HG03439 (cell line): ENCODE measurements at regions not wholly inside any gene's neighbourhood (a gene's known extent, or its start where the extent isn't known, plus 50 kb on each side); places are given as distances from the start of the nearest gene placed in this dataset.
"Not testable (repeated sequence)": the region's sequence is repeated elsewhere in the genome, so short reads cannot be mapped to it uniquely, and the experiment has no call there.

Source experiments
- ATAC-seq: cut with Tn5 transposase; IDR thresholded peaks from one replicate; pipeline ENCODE4 v1.9.1; 2021; ENCODE audit warnings: mild to moderate bottlenecking, moderate library complexity; ENCODE audit not compliant: unreplicated experiment

GRCh38 chr2:147438882-147439281 is 405.9 kb upstream of the ACVR2A start:
- no peak for ATAC-seq

DNA sequence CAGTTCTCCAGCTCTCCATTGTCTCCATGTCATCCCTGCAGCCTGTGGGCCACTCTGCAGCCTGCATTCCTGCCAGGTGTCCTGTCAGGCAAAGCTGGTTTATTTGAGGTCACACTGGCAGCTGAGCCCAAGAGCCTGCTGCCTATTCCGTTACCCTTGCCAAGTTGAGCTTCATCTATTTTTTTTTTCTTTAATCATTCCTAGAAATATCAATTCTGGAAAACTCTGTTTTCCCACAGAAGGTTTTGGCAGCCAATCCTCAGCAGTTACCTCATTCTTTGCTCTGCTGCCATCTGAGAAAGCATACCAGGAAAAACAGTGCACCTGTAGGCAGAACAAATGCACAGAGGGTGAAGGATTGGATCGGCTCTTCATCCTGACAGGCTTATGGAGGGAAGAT is 411.0 kb upstream of the ACVR2A start:
- no peak for ATAC-seq

DNA sequence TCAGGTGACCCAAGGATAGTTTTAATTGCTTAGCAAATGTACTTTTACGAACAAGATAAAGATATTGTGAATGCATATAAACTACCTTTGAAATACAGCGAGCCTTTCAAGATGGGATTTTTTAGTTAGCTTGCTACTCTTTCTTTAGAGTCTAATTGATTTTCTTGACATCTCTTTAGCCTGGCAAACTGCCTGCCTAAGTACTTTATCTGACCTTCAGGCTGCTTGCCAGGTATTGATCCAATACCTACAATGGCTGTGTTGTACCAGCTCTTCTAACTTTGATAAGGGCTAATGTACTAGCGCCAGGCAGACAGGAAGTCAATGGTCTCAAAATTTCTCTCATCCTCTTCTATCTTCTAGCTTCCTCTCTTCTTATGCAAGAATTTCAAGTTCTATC is 414.4 kb upstream of the ACVR2A start:
- ATAC-seq: no peak

DNA sequence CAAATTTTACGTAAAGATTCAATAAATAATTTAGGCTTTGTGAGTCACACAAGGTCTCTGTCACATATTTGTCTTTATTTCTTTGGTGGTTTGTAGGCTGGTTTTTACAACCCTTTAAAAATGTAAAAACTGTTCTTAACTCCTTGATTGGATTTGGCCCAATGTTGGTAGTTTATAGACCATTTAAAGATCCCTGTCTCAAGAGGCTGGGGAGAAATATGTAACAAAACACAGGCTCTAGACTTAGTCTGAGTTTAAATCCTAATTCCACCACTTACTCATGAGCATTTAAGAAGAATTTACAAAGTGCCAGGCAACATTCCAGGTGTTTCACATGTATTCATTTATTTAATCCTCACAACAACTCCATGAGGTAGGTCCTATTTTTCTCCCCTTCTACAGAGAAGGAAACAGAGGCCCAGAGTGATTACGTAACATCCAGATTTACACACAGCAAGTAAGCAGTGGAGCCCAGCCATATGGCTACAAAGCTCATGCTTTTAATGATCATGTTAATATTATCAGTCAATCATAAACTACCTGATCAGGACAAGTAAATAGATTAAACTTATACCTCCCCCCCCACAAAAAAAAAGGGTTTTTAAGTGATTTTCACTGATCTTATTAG is 416.6 kb upstream of the ACVR2A start:
- ATAC-seq: no peak

GRCh38 chr2:147425437-147426029 is 419.3 kb upstream of the ACVR2A start:
- no peak for ATAC-seq

DNA sequence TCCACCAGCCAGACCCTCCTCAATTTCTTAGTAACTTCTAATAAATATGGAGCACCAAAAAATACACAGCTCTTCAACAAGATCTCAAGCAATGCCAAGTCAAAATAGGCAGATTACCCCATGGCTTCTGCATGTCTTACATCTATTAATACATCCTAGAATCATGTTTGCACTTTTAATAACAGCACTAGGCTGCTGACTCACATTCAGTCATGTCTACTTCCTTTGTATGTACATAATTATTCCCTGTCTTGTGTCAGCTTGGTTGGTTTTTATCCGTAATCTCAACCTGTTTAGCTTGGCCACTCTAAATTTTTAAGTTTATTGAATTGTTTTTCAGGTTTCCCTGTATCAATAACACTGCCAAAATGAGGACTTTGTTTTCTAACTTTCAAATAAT is 420.1 kb upstream of the ACVR2A start:
- no peak for ATAC-seq

DNA sequence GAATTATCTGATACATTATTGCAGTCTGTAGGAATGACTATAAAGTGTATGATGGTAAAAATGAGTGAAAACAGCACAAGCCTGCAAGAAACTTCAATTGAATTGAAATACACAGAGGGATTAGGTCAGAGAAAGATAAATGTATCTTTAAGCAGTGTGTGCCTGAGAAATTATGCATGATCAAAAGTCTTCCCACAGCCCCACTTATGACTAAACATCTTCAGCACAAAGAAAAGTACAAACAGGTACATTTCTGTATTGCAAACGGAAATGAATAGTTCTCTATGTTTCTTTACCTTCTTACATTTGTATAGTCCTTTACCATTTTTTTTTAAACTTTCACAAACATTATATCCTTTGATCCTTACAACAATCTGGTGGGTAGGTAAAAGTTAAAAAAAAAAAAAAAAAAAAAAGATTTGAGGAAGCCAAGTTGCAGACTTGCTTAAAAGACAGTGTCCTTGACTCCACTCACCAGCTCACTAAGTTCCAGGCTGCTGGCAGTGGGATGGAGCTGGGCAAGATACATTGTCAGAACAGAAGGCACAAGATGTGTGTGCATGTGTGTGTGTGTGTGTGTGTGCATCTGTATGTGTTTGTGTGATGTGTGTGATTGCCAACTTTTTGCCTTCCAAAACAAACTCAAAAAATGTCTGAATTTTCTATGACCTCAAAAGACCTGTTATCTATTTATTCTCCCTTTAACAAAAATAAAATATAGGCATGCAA is 423.7 kb upstream of the ACVR2A start:
- no peak for ATAC-seq

DNA sequence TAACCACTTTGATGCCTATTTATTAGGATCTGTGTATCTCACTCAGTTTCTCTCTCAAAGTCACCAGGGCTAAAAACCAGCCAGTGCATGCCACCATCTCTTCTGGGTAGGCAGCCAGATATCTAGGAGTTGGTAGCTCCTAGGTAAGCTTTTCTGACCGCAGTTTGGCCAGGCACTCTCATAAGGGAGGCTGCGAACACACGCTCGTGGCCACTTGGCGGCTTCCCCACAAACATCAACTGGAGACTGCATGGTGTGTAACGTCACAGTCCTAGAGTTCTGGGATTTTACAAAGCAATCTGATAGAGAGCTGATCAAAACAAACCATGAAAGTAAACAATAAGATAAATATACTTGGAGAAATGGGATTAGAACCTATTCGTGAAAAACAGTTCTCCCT is 424.3 kb upstream of the ACVR2A start:
- no peak for ATAC-seq

DNA sequence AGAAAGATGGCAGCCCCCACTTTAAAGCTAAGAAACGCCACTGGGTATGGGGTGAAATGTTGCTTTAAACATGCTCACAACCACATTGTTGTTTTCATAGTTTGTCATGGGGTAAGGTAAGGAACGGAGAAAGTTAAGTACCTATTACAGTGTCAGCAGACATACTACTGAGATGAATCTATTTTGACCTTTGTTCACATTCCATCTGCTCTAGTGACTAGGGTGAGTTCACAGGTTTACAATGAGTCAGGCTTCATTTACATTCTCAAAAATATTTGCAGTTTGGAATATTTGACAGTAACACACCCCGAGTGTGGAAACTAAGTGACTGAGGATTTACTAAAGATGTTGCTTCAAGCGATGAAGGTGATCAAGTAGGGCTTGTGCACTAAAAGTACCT is 428.7 kb upstream of the ACVR2A start:
- no peak for ATAC-seq

GRCh38 chr2:147414656-147415055 is 430.2 kb upstream of the ACVR2A start:
- not testable (repeated sequence) for ATAC-seq

GRCh38 chr2:147408357-147408756 is 436.5 kb upstream of the ACVR2A start:
- no peak for ATAC-seq

DNA sequence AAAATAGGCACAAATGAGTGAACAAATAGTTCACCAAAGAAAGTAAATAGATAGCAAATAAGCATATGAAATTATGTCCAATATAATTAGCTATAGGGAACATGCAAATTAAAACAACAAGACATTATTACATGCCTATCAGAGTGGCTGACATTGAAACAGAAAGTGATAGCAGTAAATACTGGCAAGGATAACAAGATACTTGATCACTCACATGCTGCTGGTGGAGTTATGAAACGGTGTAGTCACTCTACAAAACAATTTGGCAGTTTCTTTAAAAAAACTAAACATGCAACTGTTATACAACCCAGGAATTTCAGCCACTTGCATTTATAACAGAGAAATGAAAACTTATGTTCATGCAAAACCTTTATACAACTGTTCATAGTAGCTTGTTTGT is 439.2 kb upstream of the ACVR2A start:
- peak; percentile 51 for ATAC-seq

GRCh38 chr2:147398996-147399395 is 445.8 kb upstream of the ACVR2A start:
- no peak for ATAC-seq

DNA sequence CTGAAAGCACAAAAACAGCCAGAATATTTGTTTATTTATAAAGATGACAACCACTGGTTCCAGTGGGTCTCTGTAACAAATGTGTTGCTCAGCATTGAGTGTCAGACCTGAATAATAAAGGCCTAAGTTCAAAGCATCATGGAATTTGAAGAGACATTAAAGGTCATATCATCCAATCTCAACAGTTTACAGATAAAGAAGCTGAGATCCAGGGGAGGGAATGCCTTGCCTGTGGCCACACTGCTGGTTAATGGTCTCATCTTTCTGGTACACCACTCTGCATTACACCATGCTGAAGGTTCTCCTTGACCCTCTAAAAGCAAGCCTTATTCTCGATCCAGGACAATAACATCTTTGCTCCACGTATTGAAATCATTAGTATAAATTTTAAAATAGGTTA is 446.5 kb upstream of the ACVR2A start:
- no peak for ATAC-seq

DNA sequence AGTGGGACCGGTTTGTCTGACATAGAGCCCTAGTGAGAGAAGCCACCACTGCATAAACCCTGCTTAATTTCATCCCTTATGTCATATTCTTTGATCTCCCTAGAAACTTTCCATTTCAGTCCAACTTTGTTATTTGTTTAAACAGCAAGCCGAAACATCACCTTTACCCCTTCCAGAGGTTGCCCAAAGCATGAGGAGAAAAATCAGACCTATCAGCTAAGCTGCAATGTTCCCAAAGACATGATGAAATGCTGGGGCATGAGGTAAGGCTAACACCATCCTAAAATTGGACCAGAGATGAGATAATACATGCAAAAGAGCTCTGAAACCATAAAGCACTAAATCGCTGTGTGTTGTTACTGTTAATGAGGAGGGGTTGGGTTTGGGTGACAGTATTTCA is 447.9 kb upstream of the ACVR2A start:
- no peak for ATAC-seq

GRCh38 chr2:147394179-147394790 is 450.5 kb upstream of the ACVR2A start:
- no peak for ATAC-seq

GRCh38 chr2:147392180-147392579 is 452.6 kb upstream of the ACVR2A start:
- ATAC-seq: no peak

DNA sequence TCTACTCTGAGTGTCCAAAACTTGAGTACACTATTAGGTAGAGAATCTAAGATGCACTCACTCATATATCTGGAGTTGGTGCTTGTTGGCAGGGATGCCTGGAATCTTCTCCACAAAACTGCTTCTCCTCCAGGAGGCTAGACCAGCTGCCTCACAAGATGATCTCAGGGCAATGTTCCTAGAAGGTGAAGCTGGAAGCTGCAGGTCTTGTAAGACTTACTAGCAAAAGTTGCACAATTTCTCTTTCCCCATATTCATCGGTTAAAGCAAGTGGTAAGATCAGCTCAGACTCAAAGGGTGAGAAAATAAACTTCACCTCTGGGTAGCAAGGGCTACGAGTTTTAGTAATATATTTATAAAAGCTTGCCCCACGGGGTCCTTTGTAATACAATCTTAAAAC is 454.4 kb upstream of the ACVR2A start:
- ATAC-seq: no peak

DNA sequence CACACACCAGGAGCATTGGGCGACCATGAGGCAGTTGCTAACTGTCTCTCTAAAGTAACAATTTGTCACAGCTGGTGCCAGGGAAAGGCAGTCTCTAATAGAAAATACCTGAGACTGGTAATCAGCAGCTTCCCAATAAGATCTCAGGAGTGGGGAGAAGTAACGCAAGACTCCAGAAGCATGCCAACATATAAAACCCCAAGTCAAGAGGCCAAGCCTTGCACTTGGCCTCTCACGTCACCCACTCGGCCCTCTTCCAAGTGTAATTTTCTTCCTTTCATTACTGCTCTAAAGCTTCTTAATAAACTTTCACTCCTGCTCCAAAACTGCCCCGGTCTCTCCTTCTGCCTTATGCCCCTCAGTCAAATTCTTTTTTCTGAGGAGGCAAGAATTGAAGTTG is 455.6 kb upstream of the ACVR2A start:
- ATAC-seq: no peak

- no peak for ATAC-seq
Observed at GRCh38 chr2:147388217-147388616, 456.6 kb upstream of the ACVR2A start.

GRCh38 chr2:147386284-147386683 is 458.5 kb upstream of the ACVR2A start:
- no peak for ATAC-seq

DNA sequence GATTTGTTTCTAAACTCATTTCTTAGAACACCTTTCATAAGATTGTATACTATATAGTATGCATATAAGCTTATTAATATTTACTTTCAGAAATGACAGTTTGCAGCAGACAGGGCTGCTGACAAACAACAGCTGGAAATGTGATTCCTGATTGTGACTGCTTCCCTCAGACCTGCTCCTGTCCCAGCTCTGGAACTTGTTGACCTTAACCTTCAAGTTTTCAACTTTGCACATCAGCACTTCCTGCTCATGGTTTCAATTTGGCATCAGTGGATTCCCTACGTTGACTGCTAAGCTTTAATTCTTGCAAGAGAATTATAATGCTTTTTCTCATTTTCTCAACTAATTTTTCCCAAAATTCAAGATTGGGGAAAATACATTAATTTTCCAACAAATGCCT is 459.2 kb upstream of the ACVR2A start:
- ATAC-seq: no peak
